Inflammatory macrophage treated with lipopolysaccharide for 1 hour (primary cell): ENCODE measurements at regions not wholly inside any gene's neighbourhood (a gene's known extent, or its start where the extent isn't known, plus 50 kb on each side); places are given as distances from the start of the nearest gene placed in this dataset.
"Not testable (repeated sequence)": the region's sequence is repeated elsewhere in the genome, so short reads cannot be mapped to it uniquely, and the experiment has no call there.

ENCODE experiments used
- DNase-seq, 2 donors: peaks; one replicate each; pipeline ENCODE4 v3.0.0-alpha.2; 2020 to 2022

GRCh38 chr10:6979371-6979770 lies 399.3 kb upstream of the PRKCQ start:
- no peak for DNase-seq

- no peak for DNase-seq
These were observed 398.1 kb upstream of the PRKCQ start for GRCh38 chr10:6978187-6978627.

- no peak for DNase-seq
These were observed 397.5 kb upstream of the PRKCQ start for GRCh38 chr10:6977398-6978186.

GRCh38 chr10:6973899-6974298 lies 393.8 kb upstream of the PRKCQ start:
- DNase-seq = no peak

GRCh38 chr10:6972226-6972625 lies 392.1 kb upstream of the PRKCQ start:
- DNase-seq = no peak

- no peak for DNase-seq
These were observed 389.6 kb upstream of the PRKCQ start for GRCh38 chr10:6969659-6970058.

- DNase-seq = no peak
These were observed 384.5 kb upstream of the PRKCQ start for GRCh38 chr10:6964543-6964942.

- no peak for DNase-seq
These were observed 382.5 kb upstream of the PRKCQ start for GRCh38 chr10:6962576-6962975.

GRCh38 chr10:6958711-6959110 lies 378.6 kb upstream of the PRKCQ start:
- DNase-seq = no peak

GRCh38 chr10:6958254-6958653 lies 378.2 kb upstream of the PRKCQ start:
- peak; percentile 38 to 41 for DNase-seq

- no peak for DNase-seq
These were observed 377.8 kb upstream of the PRKCQ start for GRCh38 chr10:6957851-6958250.

- DNase-seq = no peak
These were observed 376.5 kb upstream of the PRKCQ start for GRCh38 chr10:6956562-6956961.

GRCh38 chr10:6953271-6953801 lies 373.3 kb upstream of the PRKCQ start:
- no peak for DNase-seq

GRCh38 chr10:6951732-6952131 lies 371.7 kb upstream of the PRKCQ start:
- DNase-seq = no peak

- no peak for DNase-seq
These were observed 370.1 kb upstream of the PRKCQ start for GRCh38 chr10:6950133-6950532.

- no peak for DNase-seq
These were observed 364.4 kb upstream of the PRKCQ start for GRCh38 chr10:6944436-6944835.

GRCh38 chr10:6938384-6938783 lies 358.3 kb upstream of the PRKCQ start:
- no peak for DNase-seq

GRCh38 chr10:6936931-6937330 lies 356.9 kb upstream of the PRKCQ start:
- DNase-seq = no peak

- DNase-seq = peak; percentile 31 to 60
These were observed 349.2 kb upstream of the PRKCQ start for GRCh38 chr10:6929148-6929830.

- DNase-seq = peak; percentile 20 to 35
These were observed 348.5 kb upstream of the PRKCQ start for GRCh38 chr10:6928586-6928985.

GRCh38 chr10:6926971-6927370 lies 346.9 kb upstream of the PRKCQ start:
- DNase-seq = peak; percentile 54 to 84

GRCh38 chr10:6925146-6925545 lies 345.1 kb upstream of the PRKCQ start:
- no peak for DNase-seq

- DNase-seq = no peak
These were observed 344.1 kb upstream of the PRKCQ start for GRCh38 chr10:6924166-6924565.

GRCh38 chr10:6921026-6921425 lies 340.9 kb upstream of the PRKCQ start:
- DNase-seq = not testable (repeated sequence)
